Breast epithelium (tissue), 4 donors: ENCODE measurements at regions not wholly inside any gene's neighbourhood (a gene's known extent, or its start where the extent isn't known, plus 50 kb on each side); places are given as distances from the start of the nearest gene placed in this dataset.
"Not testable (repeated sequence)": the region's sequence is repeated elsewhere in the genome, so short reads cannot be mapped to it uniquely, and the experiment has no call there.

ENCODE experiments used
- DNase-seq, 2 donors: peaks; one replicate each; pipeline ENCODE4 v3.0.0-alpha.2; 2019; ENCODE audit warnings: low spot score in 2 of 2
- H3K27ac ChIP-seq, 2 donors: fragments of 200-600 bp; sonication (generic) in 1 of 2; one replicate each; pipeline ENCODE4 v1.5.1; 2016 to 2019; ENCODE audit warnings: mild to moderate bottlenecking in 1 of 2
- H3K27me3 ChIP-seq, 2 donors: fragments of 200-600 bp; sonication (generic) in 1 of 2; one replicate each; pipeline versions ENCODE4 v1.5.1 to v1.6.0; 2017 to 2019; ENCODE audit warnings: control low read depth in 1 of 2, mild to moderate bottlenecking in 1 of 2
- H3K36me3 ChIP-seq: fragments of 200-600 bp; one replicate; pipeline ENCODE4 v1.5.1; 2019
- H3K4me1 ChIP-seq, 2 donors: fragments of 200-600 bp; sonication (generic); one replicate each; pipeline ENCODE4 v1.5.1; 2016 to 2019; ENCODE audit warnings: control low read depth in 1 of 2
- H3K4me3 ChIP-seq, 3 donors: fragments of 200-600 bp; sonication (generic); 1 replicate in 2 of 3; 2 replicates in 1 of 3; pipeline ENCODE4 v1.5.1; 2016 to 2019; ENCODE audit warnings: mild to moderate bottlenecking in 3 of 3, moderate library complexity in 2 of 3
- H3K9me3 ChIP-seq, 2 donors: fragments of 200-600 bp; sonication (generic) in 1 of 2; one replicate each; pipeline ENCODE4 v1.5.1; 2016 to 2019; ENCODE audit warnings: control low read depth in 1 of 2
- POLR2A ChIP-seq: fragments of 450-650 bp; IDR thresholded peaks from one replicate; pipeline ENCODE4 v1.6.1; 2016; ENCODE audit warnings: antibody characterized with exemption, mild to moderate bottlenecking, moderate library complexity
- POLR2AphosphoS5 ChIP-seq, 3 donors: sonication (generic); formaldehyde crosslinking; IDR thresholded peaks; one replicate each; pipeline ENCODE4 v1.6.1; 2017; ENCODE audit warnings: antibody characterized with exemption in 3 of 3
- intact Hi-C: fragments of 100-400 bp; cut with DNase I; formaldehyde crosslinking; loops from one replicate; pipeline ENCODE4 v1.15.1; 2023; ENCODE audit warnings: low total_unique reads
- TF ChIP-seq, protein P1 (sequence below), 3 donors: fragments of 450-650 bp; IDR thresholded peaks; one replicate each; pipeline ENCODE4 v1.5.1; 2016 to 2017; ENCODE audit warnings: antibody characterized with exemption in 3 of 3, mild to moderate bottlenecking in 3 of 3, moderate library complexity in 3 of 3

DNA sequence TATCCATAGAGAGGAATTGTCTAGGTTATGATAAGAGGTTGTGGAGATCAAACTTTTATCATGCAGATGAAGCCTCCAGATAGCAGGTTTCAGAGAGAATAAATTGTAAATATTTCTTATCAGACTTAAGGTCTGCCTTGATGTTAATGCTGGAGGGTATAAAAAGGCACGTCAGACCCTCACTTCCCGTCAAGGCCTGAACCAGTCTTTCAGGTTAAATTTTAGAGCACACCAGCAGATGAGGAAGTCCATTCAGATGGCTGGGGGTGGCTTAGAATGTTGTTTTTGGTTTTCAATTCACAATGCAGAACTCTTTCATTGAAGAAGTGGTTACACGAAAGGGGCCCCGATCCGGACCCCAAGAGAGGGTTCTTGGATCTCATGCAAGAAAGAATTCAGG is 144.4 kb upstream of the FBXO11 start:
- Histone ChIP-seq H3K27me3 (no peaks in the 10 kb centered on the region), H3K36me3 (no peaks in the 10 kb centered on the region), H3K4me3 (no peak overlapping the region), H3K9me3 (no peaks in the 10 kb centered on the region), H3K27ac (no peak overlapping the region), H3K4me1 (no peaks in the 10 kb centered on the region)
- intact Hi-C loops: no loop called here
- no peak for DNase-seq
- TF ChIP-seq POLR2A: no peak
- TF ChIP-seq, protein P1, sequence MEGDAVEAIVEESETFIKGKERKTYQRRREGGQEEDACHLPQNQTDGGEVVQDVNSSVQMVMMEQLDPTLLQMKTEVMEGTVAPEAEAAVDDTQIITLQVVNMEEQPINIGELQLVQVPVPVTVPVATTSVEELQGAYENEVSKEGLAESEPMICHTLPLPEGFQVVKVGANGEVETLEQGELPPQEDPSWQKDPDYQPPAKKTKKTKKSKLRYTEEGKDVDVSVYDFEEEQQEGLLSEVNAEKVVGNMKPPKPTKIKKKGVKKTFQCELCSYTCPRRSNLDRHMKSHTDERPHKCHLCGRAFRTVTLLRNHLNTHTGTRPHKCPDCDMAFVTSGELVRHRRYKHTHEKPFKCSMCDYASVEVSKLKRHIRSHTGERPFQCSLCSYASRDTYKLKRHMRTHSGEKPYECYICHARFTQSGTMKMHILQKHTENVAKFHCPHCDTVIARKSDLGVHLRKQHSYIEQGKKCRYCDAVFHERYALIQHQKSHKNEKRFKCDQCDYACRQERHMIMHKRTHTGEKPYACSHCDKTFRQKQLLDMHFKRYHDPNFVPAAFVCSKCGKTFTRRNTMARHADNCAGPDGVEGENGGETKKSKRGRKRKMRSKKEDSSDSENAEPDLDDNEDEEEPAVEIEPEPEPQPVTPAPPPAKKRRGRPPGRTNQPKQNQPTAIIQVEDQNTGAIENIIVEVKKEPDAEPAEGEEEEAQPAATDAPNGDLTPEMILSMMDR (IDR thresholded peaks at IDR 0.05): no peak
- no peak for TF ChIP-seq POLR2AphosphoS5 (IDR thresholded peaks at IDR 0.05)

GRCh38 chr2:48059975-48060374 is 153.7 kb upstream of the FBXO11 start:
- no peaks in the 10 kb centered on the region for H3K27me3 ChIP-seq
- TF ChIP-seq POLR2A: no peak
- no peak for TF ChIP-seq POLR2AphosphoS5 (IDR thresholded peaks at IDR 0.05)
- TF ChIP-seq, protein P1 (IDR thresholded peaks at IDR 0.05): no peak
- H3K36me3 ChIP-seq: no peaks in the 10 kb centered on the region
- no peak overlapping the region for H3K4me3 ChIP-seq
- H3K9me3 ChIP-seq: no peaks in the 10 kb centered on the region
- DNase-seq: no peak
- H3K4me1 ChIP-seq: no peaks in the 10 kb centered on the region
- H3K27ac ChIP-seq: no peak overlapping the region
- intact Hi-C loops: no loop called here

DNA sequence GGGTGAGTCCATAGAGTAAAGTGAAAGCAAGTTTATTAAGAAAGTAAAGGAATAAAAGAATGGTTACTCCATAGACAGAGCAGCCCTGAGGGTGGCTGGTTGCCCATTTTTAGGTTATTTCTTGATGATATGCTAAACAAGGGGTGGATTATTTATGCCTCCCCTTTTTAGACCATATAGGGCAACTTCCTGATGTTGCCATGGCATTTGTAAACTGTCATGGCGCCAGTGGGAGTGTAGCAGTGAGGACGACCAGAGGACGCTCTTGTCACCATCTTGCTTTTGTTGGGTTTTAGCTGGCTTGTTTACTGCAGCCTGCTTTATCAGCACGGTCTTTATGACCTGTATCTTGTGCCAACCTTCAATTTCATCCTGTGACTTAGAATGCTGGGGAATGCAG is 155.4 kb upstream of the FBXO11 start:
- intact Hi-C loops, DNase-seq, H3K9me3 ChIP-seq, H3K36me3 ChIP-seq, H3K27me3 ChIP-seq, H3K4me3 ChIP-seq, H3K27ac ChIP-seq, H3K4me1 ChIP-seq: not testable (repeated sequence)

- no peaks in the 10 kb centered on the region for H3K36me3 ChIP-seq
These were observed 158.8 kb upstream of the FBXO11 start for GRCh38 chr2:48065096-48065495.

DNA sequence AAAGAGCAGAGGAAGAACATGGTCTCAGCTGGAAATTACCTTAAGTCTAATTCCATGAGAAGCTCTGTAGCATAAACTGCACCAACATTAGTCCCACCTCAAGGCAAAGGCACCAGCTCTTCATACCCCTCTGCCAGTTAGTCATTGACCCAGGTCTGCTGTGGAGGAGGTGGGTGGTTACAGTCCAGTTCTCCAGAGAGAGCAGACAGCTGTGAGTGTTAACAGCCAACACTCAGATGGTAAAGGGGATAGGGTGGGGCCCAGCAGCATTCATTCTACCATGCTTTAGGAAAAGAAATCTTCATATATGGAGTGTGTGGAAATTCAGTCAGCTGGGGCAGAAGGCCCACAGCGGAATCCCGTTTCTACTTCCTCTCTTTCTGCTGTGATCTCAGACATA is 159.7 kb upstream of the FBXO11 start:
- no peak for DNase-seq
- intact Hi-C loops: no loop called here
- Histone ChIP-seq H3K4me1 (no peaks in the 10 kb centered on the region), H3K27ac (no peak overlapping the region), H3K4me3 (no peak overlapping the region), H3K9me3 (no peaks in the 10 kb centered on the region), H3K27me3 (no peaks in the 10 kb centered on the region), H3K36me3 (no peaks in the 10 kb centered on the region)
- TF ChIP-seq POLR2AphosphoS5 (IDR thresholded peaks at IDR 0.05) (no peak), POLR2A (no peak)
- TF ChIP-seq, protein P1 (IDR thresholded peaks at IDR 0.05): no peak

More at GRCh38 chr2:48065096-48065495, 158.8 kb upstream of the FBXO11 start:
- H3K27me3 ChIP-seq: no peaks in the 10 kb centered on the region
- no peak for TF ChIP-seq POLR2AphosphoS5 (IDR thresholded peaks at IDR 0.05)
- no peak for TF ChIP-seq POLR2A
- TF ChIP-seq, protein P1 (IDR thresholded peaks at IDR 0.05): no peak
- no peak overlapping the region for H3K4me3 ChIP-seq
- intact Hi-C loops: no loop called here
- H3K27ac ChIP-seq: no peak overlapping the region
- no peaks in the 10 kb centered on the region for H3K9me3 ChIP-seq
- H3K4me1 ChIP-seq: no peaks in the 10 kb centered on the region
- no peak for DNase-seq

DNA sequence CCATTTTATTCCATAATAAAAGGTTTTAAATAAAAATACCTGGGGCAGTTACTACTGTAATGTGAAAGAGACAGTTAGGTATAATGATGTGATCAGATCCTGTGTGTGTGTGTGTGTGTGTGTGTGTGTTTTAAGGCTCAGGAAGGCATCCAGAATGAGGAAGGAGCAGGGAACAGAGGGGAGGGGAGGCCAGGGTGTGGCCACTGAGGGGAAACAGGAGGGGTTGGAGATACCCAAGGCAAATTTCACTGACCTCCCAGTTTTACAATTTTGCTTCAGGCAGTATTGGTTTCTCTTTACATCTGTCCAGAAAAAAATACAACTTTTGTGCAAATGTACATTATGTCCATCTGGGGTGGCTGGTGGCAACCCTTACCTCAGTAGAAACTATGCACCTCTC is 163.5 kb upstream of the FBXO11 start:
- Histone ChIP-seq H3K9me3 (no peaks in the 10 kb centered on the region), H3K36me3 (no peaks in the 10 kb centered on the region), H3K27ac (no peak overlapping the region), H3K4me1 (no peaks in the 10 kb centered on the region), H3K27me3 (no peaks in the 10 kb centered on the region), H3K4me3 (no peak overlapping the region)
- intact Hi-C loops: no loop called here
- DNase-seq: no peak
- TF ChIP-seq POLR2AphosphoS5 (IDR thresholded peaks at IDR 0.05) (no peak), POLR2A (no peak)
- TF ChIP-seq, protein P1 (IDR thresholded peaks at IDR 0.05): no peak
